Posterior cingulate gyrus (tissue), 11 donors: ENCODE measurements at regions not wholly inside any gene's neighbourhood (a gene's known extent, or its start where the extent isn't known, plus 50 kb on each side); places are given as distances from the start of the nearest gene placed in this dataset.
A peak's percentile ranks its signal among the peaks of the same experiment; 100 is the strongest.
"Not testable (repeated sequence)": the region's sequence is repeated elsewhere in the genome, so short reads cannot be mapped to it uniquely, and the experiment has no call there.

ENCODE experiments used
- DNase-seq, 10 donors: peaks; one replicate each; pipeline versions ENCODE4 v3.0.0 to v3.0.0-alpha.2; 2020 to 2021; ENCODE audit warnings: mixed read lengths in 3 of 10
- intact Hi-C: fragments of 100-400 bp; cut with DNase I; formaldehyde crosslinking; loops from one replicate; pipeline ENCODE4 v1.15.1; 2023

- intact Hi-C loops, result no loop called here
Measured at GRCh38 chr14:104405360-104406226, 174.0 kb upstream of the C14orf180 start.

GRCh38 chr14:104406831-104407230 lies 172.7 kb upstream of the C14orf180 start:
- DNase-seq, result peak in 2 of 10 donors; percentile 29 to 59
- intact Hi-C loops, result no loop called here

More at GRCh38 chr14:104405360-104406226, 174.0 kb upstream of the C14orf180 start:
- peak in 3 of 10 donors; percentile 14 to 80 (median 32) for DNase-seq

GRCh38 chr14:104416383-104416782 lies 163.2 kb upstream of the C14orf180 start:
- intact Hi-C loops, result no loop called here
- no peak for DNase-seq

- DNase-seq, result peak in 2 of 10 donors; percentile 12 to 63
- intact Hi-C loops, result no loop called here
Measured at GRCh38 chr14:104419865-104420505, 159.6 kb upstream of the C14orf180 start.

- intact Hi-C loops, result not testable (repeated sequence)
Measured at GRCh38 chr14:104420523-104420922, 159.0 kb upstream of the C14orf180 start.

GRCh38 chr14:104420990-104421389 lies 158.6 kb upstream of the C14orf180 start:
- DNase-seq, result peak in 2 of 10 donors; percentile 37 to 60
- intact Hi-C loops, result no loop called here

More at GRCh38 chr14:104420523-104420922, 159.0 kb upstream of the C14orf180 start:
- DNase-seq, result not testable (repeated sequence)

- peak in 2 of 10 donors; percentile 40 to 49 for DNase-seq
- intact Hi-C loops, result no loop called here
Measured at GRCh38 chr14:104421401-104421821, 158.2 kb upstream of the C14orf180 start.

GRCh38 chr14:104421892-104422828 lies 157.4 kb upstream of the C14orf180 start:
- intact Hi-C loops, result no loop called here
- peak in 3 of 10 donors; percentile 29 to 71 (median 65) for DNase-seq

- intact Hi-C loops, result no loop called here
- DNase-seq, result peak in 3 of 10 donors; percentile 50 to 75 (median 70)
Measured at GRCh38 chr14:104422837-104423681, 156.5 kb upstream of the C14orf180 start.

GRCh38 chr14:104423701-104424405 lies 155.7 kb upstream of the C14orf180 start:
- intact Hi-C loops, result no loop called here
- DNase-seq, result peak in 4 of 10 donors; percentile 3 to 82 (median 62)

GRCh38 chr14:104424406-104425072 lies 155.0 kb upstream of the C14orf180 start:
- DNase-seq, result peak in 9 of 10 donors; percentile 30 to 92 (median 54)
- intact Hi-C loops, result no loop called here

- DNase-seq, result peak in 4 of 10 donors; percentile 22 to 67 (median 52)
- intact Hi-C loops, result no loop called here
Measured at GRCh38 chr14:104425171-104425681, 154.3 kb upstream of the C14orf180 start.

- DNase-seq, result peak in 4 of 10 donors; percentile 9 to 49 (median 19)
- intact Hi-C loops, result no loop called here
Measured at GRCh38 chr14:104425763-104426646, 153.6 kb upstream of the C14orf180 start.

GRCh38 chr14:104427131-104427851 lies 152.3 kb upstream of the C14orf180 start:
- peak in 3 of 10 donors; percentile 22 to 67 (median 57) for DNase-seq
- intact Hi-C loops, result no loop called here

GRCh38 chr14:104428333-104428851 lies 151.2 kb upstream of the C14orf180 start:
- intact Hi-C loops, result no loop called here
- peak in 3 of 10 donors; percentile 16 to 65 (median 51) for DNase-seq

GRCh38 chr14:104428860-104429259 lies 150.7 kb upstream of the C14orf180 start:
- intact Hi-C loops, result no loop called here
- DNase-seq, result peak in 1 of 10 donors; percentile 23
